NCI-H2107 (cell line): ENCODE measurements at regions not wholly inside any gene's neighbourhood (a gene's known extent, or its start where the extent isn't known, plus 50 kb on each side); places are given as distances from the start of the nearest gene placed in this dataset.
A peak's percentile ranks its signal among the peaks of the same experiment; 100 is the strongest.
"Not testable (repeated sequence)": the region's sequence is repeated elsewhere in the genome, so short reads cannot be mapped to it uniquely, and the experiment has no call there.

Experiments used
- DNase-seq: peaks from one replicate; lab custom pipeline; 2025; lab: John Stamatoyannopoulos, UW

DNA sequence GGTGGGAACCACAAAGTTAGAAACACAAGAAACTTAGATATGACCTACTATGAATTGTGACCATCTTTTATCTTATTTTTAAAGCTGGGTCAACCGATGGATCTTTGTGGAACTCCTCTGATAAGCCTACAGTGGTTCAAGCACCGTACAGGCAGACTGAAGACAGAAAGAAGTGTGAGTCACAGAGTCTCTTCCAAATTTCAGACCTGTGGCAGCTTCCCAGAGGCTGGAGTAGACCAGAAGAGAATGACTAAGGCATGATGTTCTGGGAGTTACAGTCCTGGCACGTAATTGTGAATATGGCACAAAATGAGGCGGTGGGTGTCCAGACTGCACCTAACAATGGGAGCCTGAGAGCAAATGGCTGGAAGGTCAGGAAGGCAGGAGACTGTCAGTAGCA lies 70.0 kb downstream of the LMO4 start:
- no peak for DNase-seq

DNA sequence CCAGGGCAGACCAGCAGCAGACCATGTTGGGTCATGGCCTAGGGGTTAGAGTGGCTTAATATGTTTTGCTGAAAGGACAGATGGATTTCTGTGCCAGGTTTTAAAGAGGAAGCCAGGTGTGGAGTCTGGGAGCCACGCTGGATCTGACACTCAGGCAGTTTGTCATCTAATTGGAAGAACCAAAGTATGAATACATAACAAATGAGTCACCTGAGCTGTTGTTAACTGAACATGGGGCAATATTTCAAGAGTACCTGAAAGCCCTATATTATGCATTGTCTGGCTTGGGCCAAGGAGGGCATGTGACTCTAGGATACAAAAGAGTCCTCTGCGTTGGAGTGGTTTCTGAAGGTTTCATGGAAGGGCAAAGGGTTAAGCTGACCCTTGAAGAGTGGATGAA lies 70.6 kb downstream of the LMO4 start:
- peak; percentile 89 for DNase-seq

DNA sequence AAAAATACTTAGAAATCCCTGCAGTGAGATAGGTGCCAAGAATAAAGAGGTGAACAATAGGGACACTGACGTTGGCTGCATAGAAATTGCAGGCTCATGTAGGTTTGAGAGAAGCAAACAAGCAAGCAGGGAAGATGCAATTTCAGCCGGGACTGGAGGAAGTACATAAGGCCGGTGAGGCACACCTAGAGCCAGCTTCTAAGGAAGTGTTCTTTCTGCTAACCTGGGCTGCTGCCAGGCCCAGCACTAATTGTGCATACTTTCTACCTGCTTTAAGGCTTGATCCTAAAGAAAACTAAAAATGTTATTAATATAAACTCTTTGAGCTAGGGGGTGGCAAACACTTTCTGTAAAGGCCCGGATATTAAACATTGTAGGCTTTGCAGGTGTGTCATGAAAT lies 71.0 kb downstream of the LMO4 start:
- peak; percentile 89 for DNase-seq

GRCh38 chr1:87400813-87401212 lies 72.1 kb downstream of the LMO4 start:
- DNase-seq, result no peak

DNA sequence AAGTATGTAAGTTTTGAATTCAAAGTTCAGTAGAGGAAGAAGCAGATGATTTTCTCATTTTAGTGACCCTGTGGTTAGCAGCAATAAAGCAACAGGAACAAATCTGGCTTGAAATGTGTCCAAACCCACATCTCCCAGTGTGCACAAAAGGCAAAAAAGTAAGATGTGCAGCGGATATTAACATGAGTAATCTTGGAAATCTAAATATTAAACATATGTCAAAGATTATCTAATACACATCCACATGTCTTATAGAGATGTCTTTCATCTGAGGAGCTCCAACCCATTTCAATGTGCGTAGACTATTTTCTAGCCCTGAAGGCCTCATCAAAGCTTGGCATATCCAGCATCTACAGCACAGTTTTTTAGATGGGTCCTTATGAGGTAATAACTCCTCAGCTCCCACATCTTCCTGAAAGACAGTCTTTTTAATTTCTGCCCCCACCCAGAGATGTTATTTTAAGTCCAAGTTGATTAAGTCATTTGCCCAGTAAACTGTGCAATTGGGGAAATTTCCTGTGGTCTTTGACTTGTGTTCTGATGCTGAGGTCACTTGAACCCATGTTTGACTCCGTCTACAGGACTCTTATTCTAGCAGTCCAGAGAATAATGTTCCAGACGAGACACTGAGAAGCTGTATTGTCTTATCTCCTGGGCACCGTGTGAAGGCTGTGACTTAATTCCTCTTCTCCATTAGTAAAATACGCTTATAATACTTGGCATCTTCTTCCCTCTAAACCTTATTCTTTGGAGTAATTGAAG lies 73.7 kb downstream of the LMO4 start:
- DNase-seq, result no peak

DNA sequence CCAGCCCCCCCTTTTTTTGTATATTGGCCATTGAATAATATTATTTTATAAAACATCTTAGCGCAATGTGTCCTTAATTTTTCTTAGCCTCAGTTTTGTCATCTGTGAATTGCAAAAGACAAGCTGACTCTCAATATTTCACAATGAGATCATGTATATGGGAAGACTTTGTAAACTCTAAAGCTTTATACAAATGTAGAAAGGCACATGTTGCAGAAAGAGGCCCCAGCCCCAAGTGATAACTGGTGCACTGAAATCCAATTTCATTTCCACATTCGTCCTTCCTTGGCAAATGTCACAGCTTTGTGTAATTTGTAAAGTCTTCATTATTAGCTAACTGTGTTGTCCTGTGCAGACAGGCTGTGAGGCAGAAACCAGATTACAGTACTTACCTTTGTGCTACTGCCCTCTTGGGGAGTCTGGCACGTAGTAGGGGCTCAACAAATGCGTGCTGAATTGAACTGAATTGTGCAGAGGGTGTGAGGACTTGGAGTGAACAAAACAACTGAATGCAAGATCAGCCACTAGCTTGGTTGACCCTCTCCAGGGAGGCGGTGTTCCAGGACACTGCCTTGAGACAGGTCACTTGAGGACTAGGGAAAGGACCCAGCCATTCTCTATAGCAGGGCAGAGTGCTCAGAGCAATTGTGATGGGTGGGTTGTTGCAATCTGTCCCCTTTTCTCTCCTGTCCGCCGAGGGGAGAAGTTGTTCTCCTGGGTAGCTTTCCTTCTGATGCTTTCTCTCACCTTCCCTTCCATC lies 74.6 kb downstream of the LMO4 start:
- no peak for DNase-seq

DNA sequence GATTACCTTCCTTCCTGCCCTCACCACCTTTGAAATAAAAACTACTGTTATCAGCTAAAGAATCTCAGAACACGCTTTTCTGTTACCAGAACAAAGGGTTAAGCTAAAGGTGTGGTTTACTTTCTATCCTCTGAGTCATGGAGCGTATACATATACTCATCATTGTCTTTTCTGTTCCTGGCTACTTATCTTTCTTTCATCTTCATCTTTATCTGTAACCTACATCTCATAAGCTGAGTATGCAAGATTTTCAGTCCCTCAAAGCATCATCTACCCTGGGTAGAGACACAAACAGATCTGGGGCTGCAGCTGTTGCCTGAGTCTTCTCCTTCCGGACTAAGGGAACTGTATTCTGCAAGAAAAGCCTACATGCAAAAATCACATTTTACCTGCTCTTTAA lies 75.6 kb downstream of the LMO4 start:
- no peak for DNase-seq

DNA sequence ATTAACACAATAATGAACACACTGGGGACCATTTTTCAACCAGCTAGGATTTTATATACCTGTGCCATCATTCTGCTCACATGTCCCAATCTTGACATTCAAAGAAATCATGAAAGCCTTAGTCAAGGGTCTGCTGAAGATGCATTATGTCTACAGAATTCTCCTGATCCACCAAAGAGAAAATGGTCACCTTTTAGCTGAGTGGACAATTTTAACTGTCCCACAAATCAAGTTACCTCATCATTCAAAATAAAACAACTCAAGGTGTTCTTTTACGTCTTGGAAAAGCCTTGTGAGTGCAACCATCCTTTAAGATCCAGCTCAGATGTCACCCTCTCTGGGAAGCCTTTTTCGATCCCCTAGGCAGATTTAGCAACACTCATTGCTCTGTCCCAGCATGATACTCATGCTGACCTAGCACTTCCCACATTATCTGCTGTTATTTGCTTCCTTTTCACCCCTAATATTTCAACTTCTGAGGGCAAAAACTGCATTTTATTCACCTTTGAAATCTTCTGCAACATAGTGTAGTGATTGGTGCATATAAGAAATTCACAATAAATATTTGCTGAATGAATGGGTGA lies 80.1 kb downstream of the LMO4 start:
- no peak for DNase-seq

DNA sequence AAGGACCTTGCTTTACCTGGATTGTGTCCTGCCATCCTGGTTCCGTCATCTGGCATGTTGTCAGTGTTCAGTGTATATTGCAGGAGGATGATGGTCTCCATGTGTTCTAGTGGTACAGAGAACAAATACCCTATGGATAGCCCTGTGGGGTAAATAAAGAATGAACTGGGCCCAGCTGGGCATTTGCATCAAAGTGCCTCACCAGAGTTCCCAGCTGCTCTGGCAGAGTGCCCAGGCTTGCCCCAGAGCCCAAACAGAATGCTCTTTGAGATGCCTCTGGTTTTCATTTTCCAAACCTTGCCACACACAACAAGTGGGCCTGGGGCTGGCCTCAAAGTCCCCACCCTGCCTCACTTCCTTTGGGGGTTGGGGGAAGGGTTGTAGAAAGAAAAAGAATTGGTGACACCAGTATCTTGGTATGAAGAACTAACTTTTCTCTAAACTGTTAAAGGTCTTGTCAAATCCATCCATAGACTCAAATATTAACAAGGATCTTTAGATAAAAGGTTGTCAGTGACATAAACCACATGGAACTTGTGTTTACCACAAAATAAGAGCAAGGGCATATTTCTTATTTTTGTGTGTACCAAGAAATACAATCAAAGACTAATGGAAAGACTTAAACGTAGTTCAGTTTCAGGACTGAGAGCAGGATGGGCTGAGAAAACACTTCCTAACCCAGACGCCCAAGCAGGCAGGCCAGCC lies 82.2 kb downstream of the LMO4 start:
- peak; percentile 66 for DNase-seq

DNA sequence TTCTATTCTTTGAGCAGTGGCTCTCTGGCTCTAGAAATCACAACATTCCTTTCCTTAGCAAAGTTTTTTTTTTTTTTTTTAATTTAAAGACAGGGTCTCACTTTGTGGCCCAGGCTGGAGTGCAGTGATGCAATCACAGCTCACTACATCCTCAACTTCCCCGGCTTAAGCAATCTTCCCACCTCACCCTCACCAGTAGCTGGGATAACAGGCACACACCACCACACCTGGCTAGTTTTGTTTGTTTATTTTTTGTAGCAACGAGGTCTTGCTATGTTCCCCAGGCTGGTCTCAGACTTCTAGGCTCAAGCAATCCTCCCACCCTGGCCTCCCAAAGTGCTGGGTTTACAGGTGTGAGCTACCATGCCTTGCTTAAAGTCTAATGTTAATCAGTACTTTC lies 85.2 kb downstream of the LMO4 start:
- DNase-seq, result not testable (repeated sequence)

- DNase-seq, result no peak
These were observed 89.4 kb downstream of the LMO4 start for GRCh38 chr1:87418048-87418447.

DNA sequence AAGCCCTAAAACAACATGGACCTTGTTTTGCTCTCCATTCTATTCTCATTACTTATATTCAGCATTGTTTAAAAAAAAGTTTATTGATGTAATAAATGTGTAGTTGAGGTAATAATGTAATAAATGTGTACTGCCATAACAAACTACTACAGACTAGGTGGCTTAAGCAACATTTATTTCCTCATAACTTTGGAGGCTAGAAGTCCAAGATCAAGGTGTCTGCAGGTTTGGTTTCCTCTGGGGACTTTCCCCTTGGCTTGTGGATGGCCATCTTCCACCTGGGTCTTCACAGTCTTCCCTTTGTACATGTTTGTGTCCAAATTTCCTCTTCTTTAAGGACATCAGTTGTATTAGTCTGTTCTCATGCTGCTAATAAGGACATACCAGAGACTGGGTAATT lies 93.1 kb downstream of the LMO4 start:
- DNase-seq, result no peak

GRCh38 chr1:87424541-87424940 lies 95.9 kb downstream of the LMO4 start:
- DNase-seq, result no peak

GRCh38 chr1:87426463-87427249 lies 98.0 kb downstream of the LMO4 start:
- DNase-seq, result no peak

GRCh38 chr1:87428367-87428766 lies 99.7 kb downstream of the LMO4 start:
- DNase-seq, result no peak

GRCh38 chr1:87428883-87429282 lies 100.2 kb downstream of the LMO4 start:
- no peak for DNase-seq

- DNase-seq, result no peak
These were observed 104.0 kb downstream of the LMO4 start for GRCh38 chr1:87432685-87433084.

GRCh38 chr1:87433101-87433500 lies 104.4 kb downstream of the LMO4 start:
- not testable (repeated sequence) for DNase-seq

GRCh38 chr1:87435484-87435883 lies 106.8 kb downstream of the LMO4 start:
- DNase-seq, result no peak

GRCh38 chr1:87436115-87436514 lies 107.4 kb downstream of the LMO4 start:
- not testable (repeated sequence) for DNase-seq

DNA sequence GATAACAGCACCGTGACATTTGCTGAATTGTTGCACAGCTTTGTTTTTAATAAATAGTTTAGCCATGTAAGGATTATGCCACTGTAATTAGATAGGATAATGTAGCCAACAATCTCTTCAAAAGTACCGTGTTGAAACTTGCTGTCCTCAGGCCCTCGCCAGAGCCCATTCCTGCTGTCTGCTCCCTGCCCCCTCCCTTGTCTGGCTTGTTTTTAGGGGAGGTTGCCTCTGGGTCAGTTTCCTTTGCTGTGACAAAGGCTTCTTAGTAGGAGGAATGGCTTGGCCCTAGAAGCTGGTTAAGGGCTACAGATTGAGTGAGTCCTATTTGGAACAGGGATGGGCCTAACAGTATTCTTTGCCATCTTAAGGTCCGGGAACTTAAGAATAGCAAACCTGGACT lies 107.9 kb downstream of the LMO4 start:
- no peak for DNase-seq
